Aorta (tissue), 5 donors: ENCODE measurements at regions not wholly inside any gene's neighbourhood (a gene's known extent, or its start where the extent isn't known, plus 50 kb on each side); places are given as distances from the start of the nearest gene placed in this dataset.

Experiments
- ATAC-seq: fragments of 200-7000 bp; cut with Tn5 transposase; one replicate; pipeline ENCODE4 v1.9.1; 2022; ENCODE audit warnings: moderate library complexity; ENCODE audit not compliant: low FRiP score
- DNase-seq, 2 donors: peaks; one replicate each; pipeline ENCODE4 v3.0.0-alpha.2; 2020
- H3K27ac ChIP-seq, 2 donors: one replicate each; pipeline ENCODE4 v1.5.1; 2013; ENCODE audit warnings: low read length in 2 of 2, mild to moderate bottlenecking in 2 of 2, moderate library complexity in 2 of 2, control low read depth in 1 of 2, inconsistent platforms in 1 of 2, low read depth in 1 of 2
- H3K27me3 ChIP-seq, 2 donors: one replicate each; pipeline ENCODE4 v1.6.1; 2013; ENCODE audit warnings: control low read depth in 1 of 2, low read length in 1 of 2, mild to moderate bottlenecking in 1 of 2, moderate library complexity in 1 of 2; ENCODE audit not compliant: insufficient read depth in 2 of 2, control insufficient read depth in 1 of 2
- H3K36me3 ChIP-seq, 2 donors: one replicate each; pipeline ENCODE4 v1.6.1; 2013; ENCODE audit warnings: control low read depth in 1 of 2, low read length in 1 of 2, mild to moderate bottlenecking in 1 of 2; ENCODE audit not compliant: insufficient read depth in 2 of 2, control insufficient read depth in 1 of 2
- H3K4me1 ChIP-seq, 2 donors: one replicate each; pipeline ENCODE4 v1.6.1; 2013; ENCODE audit warnings: low read length in 2 of 2, control low read depth in 1 of 2, mild to moderate bottlenecking in 1 of 2, moderate library complexity in 1 of 2; ENCODE audit not compliant: insufficient read depth in 2 of 2, control insufficient read depth in 1 of 2
- H3K4me3 ChIP-seq, 2 donors: one replicate each; pipeline ENCODE4 v1.5.1; 2013; ENCODE audit warnings: low read length in 2 of 2, control low read depth in 1 of 2, mild to moderate bottlenecking in 1 of 2
- H3K9me3 ChIP-seq: one replicate; pipeline ENCODE4 v1.6.1; 2013; ENCODE audit warnings: mild to moderate bottlenecking, low read length; ENCODE audit not compliant: control insufficient read depth
- WGBS, 2 donors: extraction: QIAGEN DNeasy Blood & Tissue Kit; methylation state at CpG; one replicate each; pipeline ENCODE4 v1.1.7; 2013; 5-methylcytosine and 5-hydroxymethylcytosine counted together
- intact Hi-C, 2 donors: fragments of 100-400 bp; cut with DNase I; formaldehyde crosslinking; loops; one replicate each; pipeline versions ENCODE4 v1.14.2 to v1.15.0; 2022
- donor health status: healthy with polysubstance abuse.
- donor health status: Bipolar disorder and iron deficiency.
- donor health status: DM: no; HTN: no; CAD: no.
- donor health status: DM: no; HTN: no; CAD: no.
- donor health status: DM: yes; HTN: yes; CAD: no.

DNA sequence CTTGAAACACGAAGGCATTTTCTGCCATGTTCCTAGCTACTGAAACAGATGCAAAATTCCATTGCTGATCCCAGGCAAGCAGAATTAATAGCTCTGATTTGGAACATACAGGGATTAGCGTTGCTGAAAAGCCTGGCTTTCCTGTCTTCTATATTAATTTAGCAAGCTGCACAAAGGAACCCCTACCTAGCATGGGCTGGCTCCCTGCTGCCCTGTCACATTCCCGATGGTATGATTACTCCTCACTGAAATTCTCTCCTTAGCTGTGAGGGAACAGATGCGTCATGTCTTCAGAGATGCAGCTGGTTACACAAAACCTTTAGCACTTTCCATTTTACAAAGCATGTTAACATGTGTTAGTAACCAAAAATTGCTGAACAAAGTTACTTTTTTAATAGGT, 878.9 kb downstream of the TYW1 start:
- ATAC-seq: no peak
- no peaks in the 10 kb centered on the region for H3K9me3 ChIP-seq
- no peaks in the 10 kb centered on the region for H3K36me3 ChIP-seq
- H3K4me3 ChIP-seq: no peak overlapping the region
- no peak for DNase-seq
- no peaks in the 10 kb centered on the region for H3K27me3 ChIP-seq
- H3K27ac ChIP-seq: no peak overlapping the region
- 58 to 68% methylated on average over 4 of the region's 4 CpGs for whole genome bisulfite sequencing, 2 donors
- intact Hi-C loops: no loop called here
- H3K4me1 ChIP-seq: no peaks in the 10 kb centered on the region

DNA sequence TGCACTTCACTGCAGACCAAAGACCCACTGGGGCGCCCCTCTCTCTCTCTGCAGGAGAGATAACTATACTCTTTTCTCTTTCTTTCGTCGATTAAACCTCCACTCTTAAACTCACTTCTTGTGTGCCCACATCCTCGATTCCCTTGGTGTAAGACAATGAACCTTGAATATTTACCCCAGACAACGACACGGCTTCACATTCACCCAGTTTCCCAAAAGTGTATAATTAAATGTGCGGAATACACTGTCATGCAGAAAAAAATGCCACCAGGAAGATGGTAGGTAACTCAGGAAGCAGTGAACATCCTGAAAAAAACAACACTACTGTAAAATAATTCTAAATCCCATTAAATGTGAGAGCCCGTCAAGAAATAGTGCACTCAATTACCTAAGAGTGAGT, 882.2 kb downstream of the TYW1 start:
- DNase-seq (no peak), ATAC-seq (no peak)
- Histone ChIP-seq H3K36me3 (no peaks in the 10 kb centered on the region), H3K27ac (no peak overlapping the region), H3K27me3 (no peaks in the 10 kb centered on the region), H3K4me1 (no peaks in the 10 kb centered on the region), H3K9me3 (no peaks in the 10 kb centered on the region), H3K4me3 (no peak overlapping the region)
- 87 to 88% methylated on average over 8 of the region's 8 CpGs for WGBS, 2 donors
- intact Hi-C loops: no loop called here

DNA sequence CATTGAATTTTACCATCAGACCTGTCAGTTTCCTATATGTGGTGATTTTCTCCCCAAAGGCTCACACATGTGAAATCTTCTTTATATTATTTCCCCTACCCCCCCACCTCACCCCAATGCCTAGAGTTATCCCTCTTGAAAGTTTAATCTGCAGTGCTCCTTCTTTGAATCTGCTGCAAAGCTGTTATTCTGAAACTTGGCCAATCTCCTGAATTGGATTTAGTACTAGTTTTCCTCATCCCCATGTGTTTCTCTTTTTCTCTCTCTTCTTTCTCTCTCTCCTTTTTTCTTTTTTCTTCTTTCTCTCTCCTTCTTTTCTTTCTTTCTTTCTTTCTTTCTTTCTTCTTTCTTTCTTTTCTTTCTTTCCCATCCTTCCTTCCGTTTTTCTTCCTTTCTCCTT, 886.2 kb downstream of the TYW1 start:
- H3K4me3 ChIP-seq: no peak overlapping the region
- ATAC-seq (no peak), DNase-seq (no peak)
- no peak overlapping the region for H3K27ac ChIP-seq
- H3K9me3 ChIP-seq: peaks cover 1% of the 10 kb centered on the region
- 62 to 81% methylated on average over 1 of the region's 1 CpG for WGBS, 2 donors
- intact Hi-C loops: no loop called here
- no peaks in the 10 kb centered on the region for H3K36me3 ChIP-seq
- H3K4me1 ChIP-seq: no peaks in the 10 kb centered on the region
- no peaks in the 10 kb centered on the region for H3K27me3 ChIP-seq

- no peaks in the 10 kb centered on the region for H3K36me3 ChIP-seq
- peaks cover 3% of the 10 kb centered on the region for H3K9me3 ChIP-seq
- ATAC-seq (no peak), DNase-seq (no peak)
- H3K27me3 ChIP-seq: no peaks in the 10 kb centered on the region
- H3K4me3 ChIP-seq: no peak overlapping the region
- intact Hi-C loops: no loop called here
- H3K27ac ChIP-seq: no peak overlapping the region
- H3K4me1 ChIP-seq: no peaks in the 10 kb centered on the region
- WGBS, 2 donors: 81 to 85% methylated on average over 12 of the region's 12 CpGs
Measured at GRCh38 chr7:67890316-67890715, 893.7 kb downstream of the TYW1 start.

GRCh38 chr7:67894746-67895145, 898.1 kb downstream of the TYW1 start:
- WGBS, 2 donors: 57 to 70% methylated on average over 6 of the region's 6 CpGs

DNA sequence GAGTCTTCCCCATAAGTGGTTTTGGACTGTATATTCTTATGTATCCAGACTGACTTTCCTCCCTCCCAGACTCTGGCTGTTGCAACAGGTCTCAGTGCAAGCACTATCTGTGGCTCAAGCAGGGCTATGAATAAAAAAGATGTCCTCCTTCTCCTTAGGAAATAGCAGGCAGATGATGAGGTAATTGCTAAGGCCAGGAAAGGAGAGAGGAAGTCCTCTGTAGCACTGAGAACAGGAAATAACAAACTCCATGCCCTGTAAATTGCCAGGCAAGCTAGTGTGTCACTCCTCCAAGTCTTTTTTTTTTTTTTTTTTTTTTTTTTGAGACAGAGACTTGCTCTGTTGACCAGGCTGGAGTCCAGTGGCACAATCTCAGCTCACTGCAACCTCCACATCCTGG, 900.1 kb downstream of the TYW1 start:
- Histone ChIP-seq H3K27ac (no peak overlapping the region), H3K27me3 (no peaks in the 10 kb centered on the region), H3K4me3 (no peak overlapping the region), H3K4me1 (no peaks in the 10 kb centered on the region), H3K36me3 (no peaks in the 10 kb centered on the region), H3K9me3 (no peaks in the 10 kb centered on the region)
- ATAC-seq (no peak), DNase-seq (no peak)
- intact Hi-C loops: no loop called here

More at GRCh38 chr7:67894746-67895145, 898.1 kb downstream of the TYW1 start:
- intact Hi-C loops: no loop called here
- H3K27me3 ChIP-seq: no peaks in the 10 kb centered on the region
- no peaks in the 10 kb centered on the region for H3K9me3 ChIP-seq
- H3K4me3 ChIP-seq: no peak overlapping the region
- no peak overlapping the region for H3K27ac ChIP-seq
- H3K4me1 ChIP-seq: no peaks in the 10 kb centered on the region
- ATAC-seq (no peak), DNase-seq (no peak)
- H3K36me3 ChIP-seq: no peaks in the 10 kb centered on the region

- 90 to 91% methylated on average over 2 of the region's 2 CpGs for WGBS, 2 donors
- no peak for DNase-seq
- no peak for ATAC-seq
- intact Hi-C loops: no loop called here
- Histone ChIP-seq H3K27ac (no peak overlapping the region), H3K4me1 (no peaks in the 10 kb centered on the region), H3K27me3 (no peaks in the 10 kb centered on the region), H3K4me3 (no peak overlapping the region), H3K9me3 (no peaks in the 10 kb centered on the region), H3K36me3 (no peaks in the 10 kb centered on the region)
Measured at GRCh38 chr7:67900456-67900855, 903.8 kb downstream of the TYW1 start.

DNA sequence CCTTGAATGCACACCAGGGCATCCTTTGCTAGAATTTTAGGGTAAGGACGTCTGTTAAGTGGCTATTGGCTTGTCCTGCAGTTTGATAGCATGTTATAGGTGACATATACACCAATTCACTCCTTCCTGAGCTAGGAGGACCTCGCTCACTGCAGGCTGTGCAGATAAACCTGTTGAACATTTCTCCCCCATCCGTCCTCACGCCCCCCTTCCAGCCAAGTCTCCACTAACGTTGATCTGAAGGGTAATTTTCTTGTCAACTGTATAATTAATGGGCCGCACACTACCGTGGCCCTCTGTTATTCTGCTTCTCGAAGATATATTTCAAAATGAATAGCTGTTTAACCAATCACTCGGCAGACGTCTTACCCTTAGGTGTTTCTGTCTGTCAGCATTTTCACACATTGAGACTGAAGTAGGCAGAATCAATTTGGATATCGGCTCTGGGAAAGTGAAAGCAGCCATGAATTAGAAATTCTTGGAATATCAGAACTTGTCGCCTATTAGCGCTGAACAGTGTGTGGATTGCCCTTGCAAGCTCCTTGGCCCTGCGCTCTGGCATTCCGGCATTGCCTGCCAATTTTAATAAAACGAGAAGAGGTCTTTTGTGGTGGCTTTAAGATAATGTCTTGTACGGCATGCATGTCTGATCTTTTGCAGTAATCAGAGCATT, 905.3 kb downstream of the TYW1 start:
- no peak for ATAC-seq
- peak overlapping the region in 1 of 2 donors; percentile 1 for H3K4me3 ChIP-seq

DNA sequence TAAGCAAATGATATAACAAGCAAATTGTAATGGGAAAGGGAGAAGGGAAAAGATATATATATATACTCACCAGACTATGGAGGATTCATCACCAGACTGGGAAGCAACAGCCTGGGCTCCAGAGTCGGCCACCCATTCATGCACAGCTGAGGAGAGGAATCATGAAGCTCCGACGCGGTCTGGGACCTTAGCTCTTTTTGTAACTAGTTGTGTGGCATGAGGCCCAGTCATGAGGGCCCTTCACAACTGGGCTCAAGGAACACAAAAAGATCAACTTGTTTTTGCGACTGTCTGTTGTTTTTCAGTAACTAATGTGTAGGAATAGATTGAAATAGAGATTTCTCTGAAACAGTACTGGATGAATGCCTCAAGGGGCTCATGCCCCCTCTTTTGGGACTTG, 911.2 kb downstream of the TYW1 start:
- ATAC-seq: no peak
- no peak overlapping the region for H3K4me3 ChIP-seq
- no peak overlapping the region for H3K27ac ChIP-seq

More for the DNA sequence above, 905.3 kb downstream of the TYW1 start:
- H3K4me1 ChIP-seq: no peaks in the 10 kb centered on the region
- intact Hi-C loops: no loop called here
- no peak for DNase-seq
- no peaks in the 10 kb centered on the region for H3K9me3 ChIP-seq
- no peaks in the 10 kb centered on the region for H3K27me3 ChIP-seq
- H3K36me3 ChIP-seq: no peaks in the 10 kb centered on the region
- no peak overlapping the region for H3K27ac ChIP-seq
- WGBS, 2 donors: 22 to 29% methylated on average over 17 of the region's 17 CpGs

More for the DNA sequence above, 911.2 kb downstream of the TYW1 start:
- 65 to 82% methylated on average over 5 of the region's 5 CpGs for WGBS, 2 donors
- H3K9me3 ChIP-seq: no peaks in the 10 kb centered on the region
- H3K4me1 ChIP-seq: no peaks in the 10 kb centered on the region
- no peak for DNase-seq
- no peaks in the 10 kb centered on the region for H3K36me3 ChIP-seq
- peaks cover 0 to 3% of the 10 kb centered on the region in 2 donors for H3K27me3 ChIP-seq
- intact Hi-C loops: no loop called here
